KMS-11 (cell line): ENCODE measurements at regions not wholly inside any gene's neighbourhood (a gene's known extent, or its start where the extent isn't known, plus 50 kb on each side); places are given as distances from the start of the nearest gene placed in this dataset.
"Not testable (repeated sequence)": the region's sequence is repeated elsewhere in the genome, so short reads cannot be mapped to it uniquely, and the experiment has no call there.

Experiments
- H2AFZ ChIP-seq: fragments of 200-600 bp; sonication (generic); 2 replicates; pipeline ENCODE4 v1.6.1; 2016; ENCODE audit warnings: antibody characterized with exemption, mixed run types, low read depth
- H3K27ac ChIP-seq: fragments of 200-600 bp; sonication (generic); 2 replicates; pipeline ENCODE4 v1.6.1; 2016; ENCODE audit warnings: mild to moderate bottlenecking, mixed run types
- H3K27me3 ChIP-seq: fragments of 200-600 bp; sonication (generic); 2 replicates; pipeline ENCODE4 v1.6.1; 2017; ENCODE audit warnings: mild to moderate bottlenecking, low read depth, mixed run types, moderate library complexity; ENCODE audit not compliant: insufficient read depth
- H3K36me3 ChIP-seq: fragments of 200-600 bp; sonication (generic); 2 replicates; pipeline ENCODE4 v1.6.1; 2017; ENCODE audit warnings: mild to moderate bottlenecking, mixed run types; ENCODE audit not compliant: insufficient read depth
- H3K4me1 ChIP-seq: fragments of 200-600 bp; sonication (generic); 2 replicates; pipeline ENCODE4 v1.6.1; 2016; ENCODE audit warnings: mild to moderate bottlenecking, low read depth, mixed run types; ENCODE audit not compliant: poor library complexity, severe bottlenecking
- H3K4me2 ChIP-seq: fragments of 200-600 bp; sonication (generic); 2 replicates; pipeline ENCODE4 v1.7.0; 2016; ENCODE audit warnings: mild to moderate bottlenecking, mixed run types
- H3K4me3 ChIP-seq: fragments of 200-600 bp; sonication (generic); IDR thresholded peaks from 2 replicates; pipeline ENCODE4 v1.6.1; 2017; ENCODE audit warnings: low read depth, low read length, mixed read lengths; ENCODE audit not compliant: insufficient read depth
- H3K79me2 ChIP-seq: fragments of 200-600 bp; sonication (generic); 2 replicates; pipeline ENCODE4 v1.6.1; 2016; ENCODE audit warnings: low read depth, mixed run types; ENCODE audit not compliant: insufficient read depth
- H3K9ac ChIP-seq: fragments of 200-600 bp; sonication (generic); 2 replicates; pipeline ENCODE4 v1.6.1; 2016; ENCODE audit warnings: mild to moderate bottlenecking, mixed run types
- H4K20me1 ChIP-seq: fragments of 200-600 bp; sonication (generic); 2 replicates; pipeline ENCODE4 v1.6.1; 2016; ENCODE audit warnings: mild to moderate bottlenecking, mixed run types; ENCODE audit not compliant: insufficient read depth
- TF ChIP-seq, protein P1 (sequence below): fragments of 200-600 bp; sonication (generic); conservative IDR thresholded peaks from 2 replicates; pipeline ENCODE4 v1.6.1; 2017; ENCODE audit warnings: low read depth, mild to moderate bottlenecking, antibody characterized with exemption, low read length, moderate library complexity, mixed read lengths

- Histone ChIP-seq H4K20me1 (no peaks in the 10 kb centered on the region), H3K4me1 (no peaks in the 10 kb centered on the region), H3K27ac (no peak overlapping the region), H3K4me2 (no peak overlapping the region), H3K4me3 (no peak overlapping the region), H3K27me3 (no peaks in the 10 kb centered on the region), H3K79me2 (no peaks in the 10 kb centered on the region), H3K9ac (no peak overlapping the region), H3K36me3 (no peaks in the 10 kb centered on the region), H2AFZ (no peak overlapping the region)
- TF ChIP-seq, protein P1, sequence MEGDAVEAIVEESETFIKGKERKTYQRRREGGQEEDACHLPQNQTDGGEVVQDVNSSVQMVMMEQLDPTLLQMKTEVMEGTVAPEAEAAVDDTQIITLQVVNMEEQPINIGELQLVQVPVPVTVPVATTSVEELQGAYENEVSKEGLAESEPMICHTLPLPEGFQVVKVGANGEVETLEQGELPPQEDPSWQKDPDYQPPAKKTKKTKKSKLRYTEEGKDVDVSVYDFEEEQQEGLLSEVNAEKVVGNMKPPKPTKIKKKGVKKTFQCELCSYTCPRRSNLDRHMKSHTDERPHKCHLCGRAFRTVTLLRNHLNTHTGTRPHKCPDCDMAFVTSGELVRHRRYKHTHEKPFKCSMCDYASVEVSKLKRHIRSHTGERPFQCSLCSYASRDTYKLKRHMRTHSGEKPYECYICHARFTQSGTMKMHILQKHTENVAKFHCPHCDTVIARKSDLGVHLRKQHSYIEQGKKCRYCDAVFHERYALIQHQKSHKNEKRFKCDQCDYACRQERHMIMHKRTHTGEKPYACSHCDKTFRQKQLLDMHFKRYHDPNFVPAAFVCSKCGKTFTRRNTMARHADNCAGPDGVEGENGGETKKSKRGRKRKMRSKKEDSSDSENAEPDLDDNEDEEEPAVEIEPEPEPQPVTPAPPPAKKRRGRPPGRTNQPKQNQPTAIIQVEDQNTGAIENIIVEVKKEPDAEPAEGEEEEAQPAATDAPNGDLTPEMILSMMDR: no peak
Observed at GRCh38 chr22:25318081-25318823, 98.8 kb downstream of the CRYBB2 start.

GRCh38 chr22:25327018-25327755, 107.7 kb downstream of the CRYBB2 start:
- H3K27ac ChIP-seq: no peak overlapping the region
- no peaks in the 10 kb centered on the region for H3K27me3 ChIP-seq
- no peaks in the 10 kb centered on the region for H3K36me3 ChIP-seq
- no peak overlapping the region for H2AFZ ChIP-seq
- TF ChIP-seq, protein P1: no peak
- H3K4me3 ChIP-seq: no peak overlapping the region
- H4K20me1 ChIP-seq: no peaks in the 10 kb centered on the region
- H3K79me2 ChIP-seq: no peaks in the 10 kb centered on the region
- H3K4me2 ChIP-seq: no peak overlapping the region
- H3K4me1 ChIP-seq: no peaks in the 10 kb centered on the region
- no peak overlapping the region for H3K9ac ChIP-seq

GRCh38 chr22:25331050-25331449, 111.6 kb downstream of the CRYBB2 start:
- TF ChIP-seq, protein P1: no peak
- H3K79me2 ChIP-seq: no peaks in the 10 kb centered on the region
- H3K4me1 ChIP-seq: no peaks in the 10 kb centered on the region
- H2AFZ ChIP-seq: no peak overlapping the region
- H4K20me1 ChIP-seq: no peaks in the 10 kb centered on the region
- H3K4me3 ChIP-seq: no peak overlapping the region
- no peaks in the 10 kb centered on the region for H3K27me3 ChIP-seq
- no peak overlapping the region for H3K9ac ChIP-seq
- H3K36me3 ChIP-seq: no peaks in the 10 kb centered on the region
- no peak overlapping the region for H3K4me2 ChIP-seq
- H3K27ac ChIP-seq: no peak overlapping the region

DNA sequence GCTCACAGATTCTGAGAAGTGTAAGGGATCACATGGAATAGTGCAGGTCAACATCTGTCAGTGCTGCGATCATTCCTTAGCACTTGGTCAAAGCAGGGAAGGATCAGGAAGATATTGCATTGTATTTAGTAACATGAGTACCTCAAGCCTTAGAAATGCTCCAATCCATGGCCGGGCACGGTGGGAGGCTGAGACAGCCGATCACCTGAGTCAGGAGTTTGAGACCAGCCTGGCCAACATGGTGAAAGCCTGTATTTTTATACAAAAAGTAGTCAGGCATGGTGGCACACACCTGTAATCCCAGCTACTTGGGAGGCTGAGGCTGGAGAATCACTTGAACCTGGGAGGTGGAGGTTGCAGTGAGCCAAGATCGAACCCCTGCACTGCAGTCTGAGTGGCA, 112.5 kb downstream of the CRYBB2 start:
- H4K20me1 ChIP-seq, H3K4me1 ChIP-seq, H3K27ac ChIP-seq, H3K27me3 ChIP-seq, H2AFZ ChIP-seq, H3K4me3 ChIP-seq, H3K36me3 ChIP-seq, H3K79me2 ChIP-seq, H3K9ac ChIP-seq, H3K4me2 ChIP-seq: not testable (repeated sequence)

GRCh38 chr22:25332386-25332785, 112.9 kb downstream of the CRYBB2 start:
- H3K27ac ChIP-seq: no peak overlapping the region
- H3K36me3 ChIP-seq: no peaks in the 10 kb centered on the region
- H3K4me3 ChIP-seq: no peak overlapping the region
- TF ChIP-seq, protein P1: no peak
- no peak overlapping the region for H3K4me2 ChIP-seq
- H3K9ac ChIP-seq: no peak overlapping the region
- H2AFZ ChIP-seq: no peak overlapping the region
- H3K79me2 ChIP-seq: no peaks in the 10 kb centered on the region
- H4K20me1 ChIP-seq: no peaks in the 10 kb centered on the region
- no peaks in the 10 kb centered on the region for H3K4me1 ChIP-seq
- H3K27me3 ChIP-seq: no peaks in the 10 kb centered on the region
